ENCODE measurements at regions not wholly inside any gene's neighbourhood (a gene's known extent, or its start where the extent isn't known, plus 50 kb on each side); places are given as distances from the start of the nearest gene placed in this dataset.

DNA sequence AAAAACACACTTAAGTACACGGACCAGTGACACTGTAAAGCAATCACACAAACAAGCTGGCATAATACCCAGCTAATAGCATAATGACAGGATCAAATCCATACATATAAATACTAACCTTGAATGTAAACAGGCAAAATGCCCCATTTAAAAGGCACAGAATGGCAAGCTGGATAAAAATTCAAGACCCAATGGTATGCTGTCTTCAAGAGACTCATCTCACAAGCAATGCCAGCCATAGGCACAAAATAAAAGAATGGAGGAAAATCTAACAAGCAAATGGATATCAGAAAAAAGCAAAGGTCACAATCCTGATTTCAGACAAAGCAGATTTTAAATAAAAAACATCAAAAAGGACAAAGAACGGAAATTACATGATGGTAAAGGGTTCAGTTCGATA lies 79.1 kb upstream of the PTGFR start:
- TF ChIP-seq CTCF (IDR thresholded peaks at IDR 0.05) (no peak), POLR2A (IDR thresholded peaks at IDR 0.05) (no peak)

Data from testis (tissue), 2 donors.